HG03457 (cell line): ENCODE measurements at regions not wholly inside any gene's neighbourhood (a gene's known extent, or its start where the extent isn't known, plus 50 kb on each side); places are given as distances from the start of the nearest gene placed in this dataset.

ENCODE experiments used
- ATAC-seq: cut with Tn5 transposase; IDR thresholded peaks from one replicate; pipeline ENCODE4 v1.9.1; 2021; ENCODE audit warnings: moderate number of reproducible peaks; ENCODE audit not compliant: unreplicated experiment

DNA sequence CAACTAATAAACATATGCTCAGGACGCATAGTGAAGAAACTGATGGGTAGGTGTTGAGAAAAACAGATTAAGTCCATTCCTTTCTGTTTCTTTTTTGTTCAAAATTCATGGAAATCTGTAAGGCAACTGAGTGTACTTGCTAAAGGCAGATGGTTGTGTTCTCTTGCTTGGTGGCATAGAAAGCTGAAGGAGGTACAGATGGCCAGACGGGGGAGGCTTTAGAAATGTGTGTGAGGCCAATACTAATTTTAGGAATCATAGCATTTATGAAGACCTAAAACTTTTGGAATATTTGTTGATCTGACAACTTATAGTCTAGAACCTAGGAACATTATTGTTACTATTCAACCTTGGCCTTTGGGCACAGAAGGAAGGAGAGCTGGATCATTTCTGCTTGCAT is 56.8 kb upstream of the EMCN start:
- ATAC-seq, result no peak

DNA sequence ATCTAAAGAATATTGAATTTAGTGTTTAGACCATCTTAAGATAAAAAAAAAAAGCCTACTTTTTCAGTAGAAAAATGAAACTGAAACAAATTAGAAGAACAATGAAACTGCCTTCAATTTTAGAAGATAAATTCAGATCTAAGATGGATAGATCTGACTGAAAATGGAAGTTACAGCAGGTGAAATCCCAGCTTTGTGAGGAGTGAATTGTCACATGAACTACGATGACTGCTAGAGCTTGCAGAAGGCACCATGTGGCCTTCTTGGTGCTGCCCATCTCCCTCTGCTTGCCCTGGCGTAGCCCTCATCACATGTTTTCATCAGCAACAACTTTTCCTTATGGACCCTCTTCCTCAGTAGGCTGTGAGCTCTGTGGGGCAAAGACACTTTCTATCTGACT is 51.4 kb upstream of the EMCN start:
- peak; percentile 68 for ATAC-seq
